ENCODE measurements at regions not wholly inside any gene's neighbourhood (a gene's known extent, or its start where the extent isn't known, plus 50 kb on each side); places are given as distances from the start of the nearest gene placed in this dataset.

DNA sequence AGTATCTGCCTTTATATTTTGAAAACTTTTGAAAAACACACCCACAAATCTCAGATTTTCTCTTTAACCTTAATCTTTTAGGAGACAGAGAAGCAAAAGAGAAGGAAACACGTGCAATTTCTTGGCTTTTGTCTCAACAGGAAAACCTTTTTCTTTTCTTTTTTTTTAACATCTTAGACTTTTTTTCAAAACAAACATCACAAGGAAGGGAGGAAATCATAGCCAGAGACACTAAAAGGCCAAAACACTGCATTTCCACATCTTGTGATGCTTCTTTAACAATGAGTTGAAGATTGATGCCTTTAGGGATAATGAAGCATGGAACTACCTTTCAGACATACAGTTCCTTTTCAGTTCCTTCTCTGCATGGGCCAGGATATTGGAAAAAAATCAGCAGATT, 136.6 kb upstream of the NRBF2 start:
- Histone ChIP-seq H3K4me3 (replicated peaks in 1 of 2; ENCODE audit: low read depth in 1 of 2, low read length in 2 of 2) (no peak overlapping the region), H3K36me3 (ENCODE audit: control insufficient read depth in 1 of 2, insufficient read depth in 2 of 2, low read length in 2 of 2) (no peaks in the 10 kb centered on the region), H3K27me3 (ENCODE audit: insufficient read depth, low read length) (no peaks in the 10 kb centered on the region), H3K4me2 (ENCODE audit: low read length) (no peak overlapping the region), H3K79me2 (ENCODE audit: insufficient read depth, low read length) (no peaks in the 10 kb centered on the region), H2AFZ (ENCODE audit: low read depth, low read length, poor library complexity, severe bottlenecking) (no peak overlapping the region), H3K9me3 (ENCODE audit: control insufficient read depth in 1 of 2, insufficient read depth in 1 of 2, low read depth in 1 of 2, low read length in 2 of 2) (no peaks in the 10 kb centered on the region), H3K9ac (ENCODE audit: low read length) (no peak overlapping the region), H3K27ac (ENCODE audit: low read depth, low read length) (no peak overlapping the region), H3K9me2 (ENCODE audit: insufficient read depth) (no peaks in the 10 kb centered on the region), H4K20me1 (ENCODE audit: insufficient read depth) (no peaks in the 10 kb centered on the region), H3K4me1 (ENCODE audit: control insufficient read depth in 1 of 2, insufficient read depth in 2 of 2, low read length in 2 of 2) (0 out of 4 replicates have a peak, but pooled peaks cover 0 to 4% of the 10 kb centered on the region in 2 experiments)
- no peak for DNase-seq (ENCODE audit: low read depth, low spot score)
- ATAC-seq: no peak
- BruUV-seq (replicated peaks): no TSS peak
- ChIA-PET CTCF (no interaction called here), RAD21 (ENCODE audit: low non-redundant PET in 1 of 2, low total read pairs in 2 of 2, uncharacterized antibody in 2 of 2, unreplicated experiment in 2 of 2) (no interaction called here), POLR2A (no interaction called here)
- TF ChIP-seq FOSL1 (IDR thresholded peaks at IDR 0.05; ENCODE audit: low read depth) (no peak), CEBPB (IDR thresholded peaks at IDR 0.05; ENCODE audit: low read depth) (no peak), EGR1 (IDR thresholded peaks at IDR 0.05; ENCODE audit: low read depth) (no peak), ELF1 (IDR thresholded peaks at IDR 0.05; ENCODE audit: borderline replicate concordance, low read depth) (no peak), SIN3A (IDR thresholded peaks at IDR 0.05; ENCODE audit: low read depth) (no peak), SP1 (IDR thresholded peaks at IDR 0.05; ENCODE audit: low read depth) (no peak), TCF7L2 (IDR thresholded peaks at IDR 0.05; ENCODE audit: borderline replicate concordance, extremely low read depth, insufficient read depth, insufficient read length) (no peak), YY1 (IDR thresholded peaks at IDR 0.05; ENCODE audit: extremely low read depth, insufficient replicate concordance, low read depth, low read length) (no peak)
- TF ChIP-seq, protein P1, sequence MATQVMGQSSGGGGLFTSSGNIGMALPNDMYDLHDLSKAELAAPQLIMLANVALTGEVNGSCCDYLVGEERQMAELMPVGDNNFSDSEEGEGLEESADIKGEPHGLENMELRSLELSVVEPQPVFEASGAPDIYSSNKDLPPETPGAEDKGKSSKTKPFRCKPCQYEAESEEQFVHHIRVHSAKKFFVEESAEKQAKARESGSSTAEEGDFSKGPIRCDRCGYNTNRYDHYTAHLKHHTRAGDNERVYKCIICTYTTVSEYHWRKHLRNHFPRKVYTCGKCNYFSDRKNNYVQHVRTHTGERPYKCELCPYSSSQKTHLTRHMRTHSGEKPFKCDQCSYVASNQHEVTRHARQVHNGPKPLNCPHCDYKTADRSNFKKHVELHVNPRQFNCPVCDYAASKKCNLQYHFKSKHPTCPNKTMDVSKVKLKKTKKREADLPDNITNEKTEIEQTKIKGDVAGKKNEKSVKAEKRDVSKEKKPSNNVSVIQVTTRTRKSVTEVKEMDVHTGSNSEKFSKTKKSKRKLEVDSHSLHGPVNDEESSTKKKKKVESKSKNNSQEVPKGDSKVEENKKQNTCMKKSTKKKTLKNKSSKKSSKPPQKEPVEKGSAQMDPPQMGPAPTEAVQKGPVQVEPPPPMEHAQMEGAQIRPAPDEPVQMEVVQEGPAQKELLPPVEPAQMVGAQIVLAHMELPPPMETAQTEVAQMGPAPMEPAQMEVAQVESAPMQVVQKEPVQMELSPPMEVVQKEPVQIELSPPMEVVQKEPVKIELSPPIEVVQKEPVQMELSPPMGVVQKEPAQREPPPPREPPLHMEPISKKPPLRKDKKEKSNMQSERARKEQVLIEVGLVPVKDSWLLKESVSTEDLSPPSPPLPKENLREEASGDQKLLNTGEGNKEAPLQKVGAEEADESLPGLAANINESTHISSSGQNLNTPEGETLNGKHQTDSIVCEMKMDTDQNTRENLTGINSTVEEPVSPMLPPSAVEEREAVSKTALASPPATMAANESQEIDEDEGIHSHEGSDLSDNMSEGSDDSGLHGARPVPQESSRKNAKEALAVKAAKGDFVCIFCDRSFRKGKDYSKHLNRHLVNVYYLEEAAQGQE (IDR thresholded peaks at IDR 0.05; ENCODE audit: low read depth): no peak
- TF ChIP-seq, protein P2, sequence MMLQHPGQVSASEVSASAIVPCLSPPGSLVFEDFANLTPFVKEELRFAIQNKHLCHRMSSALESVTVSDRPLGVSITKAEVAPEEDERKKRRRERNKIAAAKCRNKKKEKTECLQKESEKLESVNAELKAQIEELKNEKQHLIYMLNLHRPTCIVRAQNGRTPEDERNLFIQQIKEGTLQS (IDR thresholded peaks at IDR 0.05): no peak
- TF ChIP-seq, protein P3, sequence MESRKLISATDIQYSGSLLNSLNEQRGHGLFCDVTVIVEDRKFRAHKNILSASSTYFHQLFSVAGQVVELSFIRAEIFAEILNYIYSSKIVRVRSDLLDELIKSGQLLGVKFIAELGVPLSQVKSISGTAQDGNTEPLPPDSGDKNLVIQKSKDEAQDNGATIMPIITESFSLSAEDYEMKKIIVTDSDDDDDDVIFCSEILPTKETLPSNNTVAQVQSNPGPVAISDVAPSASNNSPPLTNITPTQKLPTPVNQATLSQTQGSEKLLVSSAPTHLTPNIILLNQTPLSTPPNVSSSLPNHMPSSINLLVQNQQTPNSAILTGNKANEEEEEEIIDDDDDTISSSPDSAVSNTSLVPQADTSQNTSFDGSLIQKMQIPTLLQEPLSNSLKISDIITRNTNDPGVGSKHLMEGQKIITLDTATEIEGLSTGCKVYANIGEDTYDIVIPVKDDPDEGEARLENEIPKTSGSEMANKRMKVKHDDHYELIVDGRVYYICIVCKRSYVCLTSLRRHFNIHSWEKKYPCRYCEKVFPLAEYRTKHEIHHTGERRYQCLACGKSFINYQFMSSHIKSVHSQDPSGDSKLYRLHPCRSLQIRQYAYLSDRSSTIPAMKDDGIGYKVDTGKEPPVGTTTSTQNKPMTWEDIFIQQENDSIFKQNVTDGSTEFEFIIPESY (IDR thresholded peaks at IDR 0.05; ENCODE audit: extremely low read depth, insufficient replicate concordance, low read length): no peak
- TF ChIP-seq, protein P4, sequence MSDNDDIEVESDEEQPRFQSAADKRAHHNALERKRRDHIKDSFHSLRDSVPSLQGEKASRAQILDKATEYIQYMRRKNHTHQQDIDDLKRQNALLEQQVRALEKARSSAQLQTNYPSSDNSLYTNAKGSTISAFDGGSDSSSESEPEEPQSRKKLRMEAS (IDR thresholded peaks at IDR 0.05): no peak
- intact Hi-C loops (cut with micrococcal nuclease): no loop called here

Measured in HCT116 (cell line).